MCF 10A (cell line): ENCODE measurements at regions not wholly inside any gene's neighbourhood (a gene's known extent, or its start where the extent isn't known, plus 50 kb on each side); places are given as distances from the start of the nearest gene placed in this dataset.

ENCODE experiments used
- BruUV-seq: library from RNA; stranded (reverse); fragments of 400-500 nt; replicated peaks from 2 replicates; lab custom pipeline; 2021; lab: Mats Ljungman, UMichigan
- CTCF ChIA-PET: fragments of 300-600 bp; sonication (Branson Sonifier 250); formaldehyde crosslinking; extraction: SDS; loops from one replicate; lab custom pipeline; 2021; ENCODE audit warnings: antibody characterized with exemption, inconsistent platforms; lab: Yijun Ruan, JAX
- POLR2A ChIA-PET: fragments of 300-600, 350-650 bp; sonication (Branson Sonifier 250); formaldehyde crosslinking; extraction: SDS; loops from one replicate; lab custom pipeline; 2020; ENCODE audit warnings: antibody characterized with exemption, inconsistent platforms; lab: Yijun Ruan, JAX
- DNase-seq: peaks from one replicate; pipeline ENCODE4 v3.0.0-alpha.2; 2018; ENCODE audit not compliant: unreplicated experiment
- H3K27ac Mint-ChIP-seq: one replicate; pipeline ENCODE4 v1.8.0; 2022; ENCODE audit warnings: mild to moderate bottlenecking, low read depth, mixed read lengths; ENCODE audit not compliant: unreplicated experiment
- H3K27me3 Mint-ChIP-seq: one replicate; pipeline ENCODE4 v1.8.0; 2022; ENCODE audit warnings: mixed read lengths; ENCODE audit not compliant: insufficient read depth, unreplicated experiment
- H3K36me3 Mint-ChIP-seq: one replicate; pipeline ENCODE4 v1.8.0; 2022; ENCODE audit warnings: mild to moderate bottlenecking, moderate library complexity, mixed read lengths; ENCODE audit not compliant: insufficient read depth, unreplicated experiment
- H3K4me1 Mint-ChIP-seq: one replicate; pipeline ENCODE4 v1.8.0; 2022; ENCODE audit warnings: mixed read lengths; ENCODE audit not compliant: insufficient read depth, unreplicated experiment
- H3K4me3 Mint-ChIP-seq: one replicate; pipeline ENCODE4 v1.8.0; 2022; ENCODE audit warnings: mild to moderate bottlenecking, moderate library complexity, mixed read lengths; ENCODE audit not compliant: unreplicated experiment
- H3K9me3 Mint-ChIP-seq: one replicate; pipeline ENCODE4 v1.8.0; 2022; ENCODE audit warnings: mixed read lengths; ENCODE audit not compliant: unreplicated experiment
- CTCF ChIP-seq: fragments of 200-600 bp; IDR thresholded peaks from one replicate; pipeline ENCODE4 v1.8.0; 2022; ENCODE audit warnings: antibody characterized with exemption, mild to moderate bottlenecking; ENCODE audit not compliant: unreplicated experiment
- intact Hi-C: fragments of 100-400 bp; cut with micrococcal nuclease; formaldehyde crosslinking; loops from 2 replicates; pipeline ENCODE4 v1.14.1; 2022

GRCh38 chr11:26093206-26093605 is 238.7 kb upstream of the ANO3 start:
- CTCF ChIA-PET: interaction anchor here (0.6 to 0.7 kb wide), 2 partner anchors 358 to 359 kb away, joined by 3 read pairs; no protein-coding TSS in a partner anchor
- H3K4me3 Mint-ChIP-seq: no peak overlapping the region
- H3K27ac Mint-ChIP-seq: no peak overlapping the region
- no peak for DNase-seq
- peaks cover 50% of the 10 kb centered on the region for H3K27me3 Mint-ChIP-seq
- intact Hi-C loops: no loop called here
- H3K9me3 Mint-ChIP-seq: no peaks in the 10 kb centered on the region
- H3K4me1 Mint-ChIP-seq: no peaks in the 10 kb centered on the region
- no peaks in the 10 kb centered on the region for H3K36me3 Mint-ChIP-seq
- BruUV-seq: no TSS peak
- POLR2A ChIA-PET: no interaction called here
- no peak for TF ChIP-seq CTCF

DNA sequence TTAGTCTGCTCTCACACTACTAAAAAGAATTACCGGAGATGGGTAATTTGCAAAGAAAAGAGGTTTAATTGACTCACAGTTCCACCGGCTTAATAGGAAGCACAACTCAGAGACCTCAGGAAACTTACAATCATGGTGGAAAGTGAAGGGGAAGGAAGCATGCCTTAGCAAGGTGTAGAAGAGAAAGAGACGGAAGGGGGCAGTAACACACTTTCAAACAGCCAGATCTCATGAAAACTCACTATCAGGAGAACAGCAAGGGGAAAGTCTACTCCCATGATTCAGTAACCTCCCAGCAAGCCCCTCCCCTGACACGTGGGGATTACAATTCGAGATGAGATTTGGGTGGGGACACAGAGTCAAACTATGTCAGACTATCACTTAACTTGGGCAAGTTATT is 236.6 kb upstream of the ANO3 start:
- no peak for DNase-seq
- ChIA-PET POLR2A (no interaction called here), CTCF (interaction anchor here (0.6 kb wide), 1 partner anchor 511 kb away, joined by 4 read pairs; no protein-coding TSS in a partner anchor)
- TF ChIP-seq CTCF: no peak
- Mint-ChIP-seq H3K9me3 (no peaks in the 10 kb centered on the region), H3K4me1 (no peaks in the 10 kb centered on the region), H3K27ac (no peak overlapping the region), H3K27me3 (peaks cover 55% of the 10 kb centered on the region), H3K36me3 (no peaks in the 10 kb centered on the region), H3K4me3 (no peak overlapping the region)
- no TSS peak for BruUV-seq
- intact Hi-C loops: no loop called here

DNA sequence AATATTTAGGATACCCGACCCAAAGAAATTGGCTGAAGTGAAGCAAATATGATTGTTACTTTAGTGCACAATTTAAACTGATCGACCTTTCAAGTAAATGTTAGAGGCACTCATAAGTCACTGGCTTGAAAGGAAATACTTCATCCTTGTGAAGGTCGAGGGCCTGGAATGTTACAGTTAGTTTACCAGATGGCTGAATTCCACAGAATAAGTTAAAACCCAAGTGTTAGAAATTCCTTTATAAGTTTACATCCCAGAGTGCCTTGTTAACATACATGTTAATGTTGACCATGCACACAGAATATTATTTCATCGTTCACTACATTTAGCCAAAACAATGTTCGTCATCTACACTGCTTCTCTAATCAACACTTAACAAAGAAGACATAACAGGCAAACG is 235.5 kb upstream of the ANO3 start:
- Mint-ChIP-seq H3K9me3 (no peaks in the 10 kb centered on the region), H3K4me1 (no peaks in the 10 kb centered on the region), H3K27me3 (peaks cover 47% of the 10 kb centered on the region), H3K4me3 (no peak overlapping the region), H3K27ac (no peak overlapping the region), H3K36me3 (no peaks in the 10 kb centered on the region)
- intact Hi-C loops: no loop called here
- no peak for TF ChIP-seq CTCF
- no TSS peak for BruUV-seq
- DNase-seq: no peak
- ChIA-PET CTCF (no interaction called here), POLR2A (no interaction called here)

- DNase-seq: no peak
- no peaks in the 10 kb centered on the region for H3K36me3 Mint-ChIP-seq
- no peak overlapping the region for H3K27ac Mint-ChIP-seq
- CTCF ChIA-PET: no interaction called here
- no peak for TF ChIP-seq CTCF
- H3K9me3 Mint-ChIP-seq: no peaks in the 10 kb centered on the region
- POLR2A ChIA-PET: no interaction called here
- peaks cover 31% of the 10 kb centered on the region for H3K27me3 Mint-ChIP-seq
- intact Hi-C loops: no loop called here
- no peaks in the 10 kb centered on the region for H3K4me1 Mint-ChIP-seq
- BruUV-seq: no TSS peak
- no peak overlapping the region for H3K4me3 Mint-ChIP-seq
Observed at GRCh38 chr11:26102325-26102724, 229.6 kb upstream of the ANO3 start.
